ENCODE measurements at regions not wholly inside any gene's neighbourhood (a gene's known extent, or its start where the extent isn't known, plus 50 kb on each side); places are given as distances from the start of the nearest gene placed in this dataset.

DNA sequence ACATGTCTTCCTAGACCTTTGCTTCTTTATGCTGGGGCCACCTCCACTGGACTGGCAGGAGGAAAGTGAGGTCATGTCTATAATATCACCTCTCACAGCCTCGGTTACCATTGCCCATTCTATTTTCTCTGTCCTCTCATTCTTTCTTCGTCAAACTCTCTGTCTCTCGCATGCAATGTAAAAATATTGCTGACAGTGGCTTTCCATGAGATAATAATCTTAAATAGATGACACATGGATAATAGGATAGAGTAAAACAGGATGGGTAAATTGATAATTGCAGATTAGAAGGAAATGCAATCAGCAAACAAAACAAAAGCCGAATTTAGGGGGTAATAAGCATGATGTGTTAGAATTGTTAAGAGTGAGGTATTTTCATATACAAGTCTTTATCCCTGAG is 215.7 kb upstream of the PARD3B start:
- H3K27me3 ChIP-seq (ENCODE audit: insufficient read depth, low read length) = no peaks in the 10 kb centered on the region
- Mint-ChIP-seq H3K9me3 (no peaks in the 10 kb centered on the region; a peak in 1 of 5 replicates), H3K36me3 (ENCODE audit: insufficient read depth in 1 of 3, low read depth in 3 of 3) (no peaks in the 10 kb centered on the region), H3K4me1 (peaks cover 10% of the 10 kb centered on the region in 2 experiments), H3K27ac (no peak overlapping the region), H3K4me3 (no peak overlapping the region), H3K27me3 (ENCODE audit: low read depth) (no peaks in the 10 kb centered on the region)
- no peak overlapping the region for H3K27ac ChIP-seq (ENCODE audit: insufficient read length, low read depth, low read length)
- no peaks in the 10 kb centered on the region for H3K23me2 ChIP-seq (ENCODE audit: insufficient read length, low read depth, low read length, poor library complexity, severe bottlenecking)
- H3K9ac ChIP-seq (ENCODE audit: extremely low read depth, insufficient read length, low read length) = no peak overlapping the region
- H2BK5ac ChIP-seq (ENCODE audit: insufficient read length, low read length) = no peak overlapping the region
- no peak overlapping the region for H4K91ac ChIP-seq (ENCODE audit: insufficient read length, low read depth, low read length)
- TF ChIP-seq, protein P1, sequence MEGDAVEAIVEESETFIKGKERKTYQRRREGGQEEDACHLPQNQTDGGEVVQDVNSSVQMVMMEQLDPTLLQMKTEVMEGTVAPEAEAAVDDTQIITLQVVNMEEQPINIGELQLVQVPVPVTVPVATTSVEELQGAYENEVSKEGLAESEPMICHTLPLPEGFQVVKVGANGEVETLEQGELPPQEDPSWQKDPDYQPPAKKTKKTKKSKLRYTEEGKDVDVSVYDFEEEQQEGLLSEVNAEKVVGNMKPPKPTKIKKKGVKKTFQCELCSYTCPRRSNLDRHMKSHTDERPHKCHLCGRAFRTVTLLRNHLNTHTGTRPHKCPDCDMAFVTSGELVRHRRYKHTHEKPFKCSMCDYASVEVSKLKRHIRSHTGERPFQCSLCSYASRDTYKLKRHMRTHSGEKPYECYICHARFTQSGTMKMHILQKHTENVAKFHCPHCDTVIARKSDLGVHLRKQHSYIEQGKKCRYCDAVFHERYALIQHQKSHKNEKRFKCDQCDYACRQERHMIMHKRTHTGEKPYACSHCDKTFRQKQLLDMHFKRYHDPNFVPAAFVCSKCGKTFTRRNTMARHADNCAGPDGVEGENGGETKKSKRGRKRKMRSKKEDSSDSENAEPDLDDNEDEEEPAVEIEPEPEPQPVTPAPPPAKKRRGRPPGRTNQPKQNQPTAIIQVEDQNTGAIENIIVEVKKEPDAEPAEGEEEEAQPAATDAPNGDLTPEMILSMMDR (conservative IDR thresholded peaks at IDR 0.05) = no peak
- no peak overlapping the region for H3T11ph ChIP-seq (ENCODE audit: low read length)
- H3K4me1 ChIP-seq (ENCODE audit: insufficient read depth, low read length) = no peaks in the 10 kb centered on the region; the same call in none of the 2 replicates
- no peaks in the 10 kb centered on the region for H3K79me1 ChIP-seq (ENCODE audit: insufficient read depth, low read depth, low read length, poor library complexity, severe bottlenecking)
- no peak overlapping the region for H3K23ac ChIP-seq (ENCODE audit: insufficient read length, low read depth, low read length)
- no peak overlapping the region for H2AFZ ChIP-seq (ENCODE audit: low read length)
- H2BK12ac ChIP-seq (ENCODE audit: insufficient read length, low read depth, low read length) = no peak overlapping the region
- WGBS (ENCODE audit: extremely low coverage, insufficient read length, low lambda C conversion rate) = no CpG with 5 or more reads among the region's 4 CpGs
- no peak for DNase-seq
- no peak overlapping the region for H3K4me2 ChIP-seq (ENCODE audit: insufficient read depth, insufficient read length, low read length)
- H4K20me1 ChIP-seq (ENCODE audit: control insufficient read depth, insufficient read depth, insufficient read length) = no peaks in the 10 kb centered on the region
- no peak overlapping the region for H4K5ac ChIP-seq (ENCODE audit: insufficient read length, low read depth, low read length)
- no peaks in the 10 kb centered on the region for H3K9me3 ChIP-seq (ENCODE audit: control insufficient read depth, low read depth, low read length)
- H3K18ac ChIP-seq (ENCODE audit: insufficient read length, low read depth, low read length) = no peak overlapping the region
- no peak overlapping the region for H4K8ac ChIP-seq (replicated peaks; ENCODE audit: insufficient read length, low read depth, low read length)
- H2BK20ac ChIP-seq (ENCODE audit: low read depth, low read length, poor library complexity, severe bottlenecking) = no peak overlapping the region
- H3K14ac ChIP-seq (ENCODE audit: insufficient read depth, low read length) = no peak overlapping the region
- H2BK15ac ChIP-seq (ENCODE audit: low read depth, low read length) = no peak overlapping the region
- H2AK5ac ChIP-seq (ENCODE audit: insufficient read length, low read length) = no peak overlapping the region
- no peak overlapping the region for H2BK120ac ChIP-seq (ENCODE audit: low read depth, low read length, poor library complexity, severe bottlenecking)
- H3K4ac ChIP-seq (ENCODE audit: low read depth, low read length) = no peak overlapping the region
- H3K56ac ChIP-seq (ENCODE audit: insufficient read length, low read depth, low read length) = no peak overlapping the region
- H3K79me2 ChIP-seq (ENCODE audit: insufficient read depth, low read length) = no peaks in the 10 kb centered on the region

Measured in H9 (cell line).